NCI-H1092 (cell line): ENCODE measurements at regions not wholly inside any gene's neighbourhood (a gene's known extent, or its start where the extent isn't known, plus 50 kb on each side); places are given as distances from the start of the nearest gene placed in this dataset.

Experiments used
- DNase-seq: peaks from one replicate; lab custom pipeline; 2025; lab: John Stamatoyannopoulos, UW

DNA sequence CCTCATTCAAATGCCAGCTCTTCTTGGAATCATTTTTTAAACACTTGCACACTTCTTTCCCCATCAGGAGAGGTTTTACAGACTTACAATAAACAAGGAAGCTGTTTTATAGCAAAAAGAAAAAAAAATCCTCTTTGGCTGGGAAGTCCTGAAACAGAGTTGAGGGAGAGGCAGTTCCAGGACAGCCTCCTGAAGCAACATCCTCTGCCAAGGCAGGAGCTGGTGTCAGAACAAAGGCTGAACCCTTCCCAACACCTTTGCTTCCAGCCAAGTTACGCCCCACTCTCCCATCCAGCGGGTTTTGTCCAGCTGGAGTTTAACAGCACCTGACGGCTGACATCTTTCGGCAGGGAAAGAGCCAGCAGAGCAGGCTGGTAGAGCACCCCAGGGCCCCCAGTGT, 287.8 kb downstream of the RRAGC start:
- no peak for DNase-seq

DNA sequence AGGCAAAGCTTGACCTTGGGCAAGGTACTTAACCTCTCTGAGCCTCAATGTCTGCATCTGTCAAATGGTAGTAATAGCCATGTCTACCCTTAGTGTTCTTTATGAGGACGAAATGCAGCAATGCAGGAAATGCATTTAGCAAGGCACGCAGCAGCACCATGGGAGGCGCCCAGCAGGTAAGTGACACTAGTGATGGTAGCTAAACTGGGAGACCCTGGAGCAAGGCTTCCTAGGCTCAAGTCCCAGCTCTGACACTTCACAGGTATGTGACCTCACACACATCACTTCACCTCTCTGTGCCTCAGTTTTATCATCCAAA, 289.0 kb downstream of the RRAGC start:
- DNase-seq, result no peak

DNA sequence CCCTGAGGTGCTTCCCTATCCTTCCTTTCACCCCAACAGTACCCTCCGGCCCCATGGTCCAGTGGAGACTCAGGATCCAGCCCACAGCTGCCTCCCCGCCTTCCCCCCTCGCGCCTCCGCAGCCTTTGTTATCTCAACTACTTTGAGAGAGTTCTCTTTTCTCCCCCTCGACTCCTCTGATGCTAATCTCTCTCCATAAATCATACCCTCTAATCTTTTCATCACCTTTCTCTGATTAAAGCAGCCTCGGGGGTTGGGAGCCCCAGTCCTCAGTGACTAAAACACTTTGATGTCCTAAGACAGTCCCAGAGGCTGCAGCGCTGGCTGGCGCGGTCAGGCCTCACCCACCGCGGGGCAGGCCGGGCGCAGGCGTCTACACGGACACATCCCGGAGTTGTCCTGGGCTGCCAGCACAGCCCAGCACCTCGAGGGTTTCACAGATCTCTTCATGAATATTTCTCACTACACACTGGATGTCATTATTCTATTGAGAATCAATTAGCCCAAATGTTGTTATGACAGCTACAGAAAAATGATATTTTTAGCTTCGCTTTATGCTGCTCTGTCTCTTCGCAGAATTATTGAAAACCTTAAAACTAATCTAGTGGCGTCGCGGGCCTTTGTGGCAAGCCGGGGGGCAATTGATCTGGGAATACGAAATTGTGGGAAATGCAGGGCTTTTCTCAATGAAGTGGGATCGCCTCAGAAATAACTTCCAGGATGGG, 289.5 kb downstream of the RRAGC start:
- no peak for DNase-seq

DNA sequence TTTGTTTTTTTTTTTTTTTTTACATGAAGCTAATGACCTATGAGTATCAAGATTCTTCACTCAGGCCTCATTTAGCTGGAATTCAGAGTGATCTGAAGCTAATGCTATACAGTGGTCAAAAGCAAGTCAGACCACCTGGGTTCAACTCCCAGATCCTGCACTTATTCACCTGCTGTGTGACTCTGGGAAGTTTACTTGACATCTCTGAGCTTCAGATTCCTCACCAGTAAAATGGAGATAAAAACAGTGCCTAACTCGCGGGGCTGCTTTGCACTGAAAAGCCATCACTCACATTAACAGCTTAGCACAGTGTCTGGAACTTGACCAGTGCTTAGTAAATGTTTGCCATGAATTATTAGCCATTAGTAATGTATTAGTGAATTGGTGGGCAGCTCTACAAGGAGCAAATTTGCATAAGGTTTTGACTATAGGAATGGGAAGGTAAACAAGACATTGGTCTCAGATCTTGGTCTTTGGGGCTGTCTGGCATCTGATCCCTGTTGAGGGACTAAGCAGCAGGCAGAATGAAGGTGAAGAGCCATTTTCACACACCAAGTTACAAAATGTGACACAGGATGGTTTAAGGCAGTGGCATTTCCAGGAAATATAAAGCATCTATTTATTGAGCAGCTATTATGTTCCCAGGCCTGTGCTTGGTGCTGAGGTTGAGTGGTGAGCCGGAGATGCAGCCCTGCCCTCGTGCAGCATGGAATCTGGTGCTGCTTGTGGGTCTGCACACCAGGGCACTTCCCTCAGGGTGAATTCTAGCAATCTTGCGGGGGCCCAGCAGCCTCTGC, 291.3 kb downstream of the RRAGC start:
- DNase-seq, result no peak

DNA sequence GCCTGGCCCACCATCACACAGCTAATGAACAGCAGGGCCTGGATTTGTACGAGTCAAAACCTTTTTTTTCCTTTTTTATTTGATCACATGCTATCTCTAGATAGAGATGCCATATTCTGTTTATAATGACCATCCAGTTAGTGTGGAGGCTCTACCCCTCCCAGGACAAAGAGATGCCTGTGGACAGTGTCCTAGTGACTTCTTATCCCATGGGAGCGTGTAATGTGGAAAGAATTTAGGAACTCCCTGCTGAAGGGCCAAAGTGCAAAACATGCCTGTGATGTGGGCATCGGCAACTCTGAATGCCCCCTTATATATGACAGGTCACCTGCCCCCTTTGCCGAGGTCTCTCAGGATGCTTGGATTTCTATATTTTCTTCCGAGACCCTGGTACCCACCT, 292.2 kb downstream of the RRAGC start:
- DNase-seq, result no peak

DNA sequence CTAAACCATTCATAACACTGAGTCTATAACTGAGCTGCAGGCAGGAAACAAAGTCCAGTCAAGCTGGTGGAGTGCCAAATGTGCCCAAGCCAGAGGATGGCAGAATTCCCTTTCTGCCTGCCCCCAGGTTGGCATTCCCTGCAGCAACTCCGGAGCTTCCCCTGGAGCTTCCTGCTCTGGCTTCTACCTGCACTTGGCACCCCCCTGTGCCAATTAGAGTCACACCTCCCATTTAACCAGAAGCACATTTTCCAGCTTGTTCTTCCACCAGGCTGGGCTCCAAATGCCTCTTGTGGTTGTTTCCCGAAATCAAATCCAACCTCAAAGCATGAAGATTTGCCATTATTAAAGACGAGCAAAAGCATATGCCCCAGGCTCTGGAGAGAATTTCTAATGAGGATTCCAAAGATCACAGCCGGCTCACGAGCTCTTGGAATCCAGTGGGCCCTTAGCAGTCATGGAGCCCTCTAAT, 294.5 kb downstream of the RRAGC start:
- DNase-seq, result no peak

DNA sequence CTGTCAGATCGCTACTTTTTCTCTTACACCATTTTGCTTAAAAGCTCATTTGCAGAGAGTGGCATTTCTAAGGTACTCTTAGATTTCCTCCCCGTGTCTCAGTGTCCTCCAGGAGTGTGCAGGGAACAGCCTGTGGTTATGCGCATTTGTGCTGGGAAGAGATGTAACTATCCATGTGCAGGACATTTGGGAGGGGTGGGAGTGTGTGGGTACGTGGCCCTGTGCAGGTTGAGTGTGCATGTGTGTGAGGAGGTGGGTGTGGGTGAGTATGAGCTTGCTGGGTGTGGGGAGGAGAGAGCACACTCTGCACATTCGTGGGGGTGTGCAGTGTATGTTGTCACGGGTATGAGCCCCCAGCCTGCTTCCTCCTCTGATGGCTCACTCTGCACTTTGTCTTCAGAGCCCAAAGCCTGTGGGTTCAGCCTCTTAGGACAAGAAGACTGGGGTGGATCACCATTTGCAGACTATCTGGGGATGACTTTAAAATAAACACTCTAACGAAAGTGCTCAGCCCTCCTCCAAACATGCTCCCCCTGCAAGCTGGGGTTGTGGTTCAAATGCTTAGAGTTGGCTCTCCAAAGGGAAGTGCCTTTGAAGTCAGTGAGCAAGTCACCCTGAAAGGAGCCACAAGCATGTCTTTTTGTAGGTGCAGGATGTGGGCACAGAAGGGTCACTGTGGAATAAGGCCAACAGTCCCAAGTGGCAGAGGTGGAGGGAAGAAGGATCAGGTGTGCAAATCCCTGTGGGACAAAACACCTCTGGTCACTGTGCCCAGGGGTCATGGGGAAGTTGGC, 295.4 kb downstream of the RRAGC start:
- DNase-seq, result no peak

DNA sequence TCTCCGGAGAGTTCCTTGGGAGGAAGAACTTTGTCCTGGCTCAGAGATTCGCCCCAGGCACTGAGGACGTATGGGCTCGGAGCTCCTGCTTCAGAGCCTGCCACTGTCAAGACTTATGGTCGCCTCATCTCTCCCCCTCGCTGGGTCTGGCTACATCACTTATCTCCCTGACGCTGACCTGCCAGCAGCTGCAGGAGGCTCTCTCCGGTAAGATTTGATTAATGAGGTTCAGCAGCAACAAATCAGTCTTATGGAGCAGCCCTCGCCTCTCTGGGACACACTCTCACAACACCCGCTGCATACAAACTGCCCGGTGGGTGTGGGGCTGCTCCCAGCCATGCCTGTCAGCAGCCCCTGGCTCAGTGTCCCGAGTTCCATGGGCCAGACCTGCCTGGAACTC, 297.8 kb downstream of the RRAGC start:
- DNase-seq, result no peak

DNA sequence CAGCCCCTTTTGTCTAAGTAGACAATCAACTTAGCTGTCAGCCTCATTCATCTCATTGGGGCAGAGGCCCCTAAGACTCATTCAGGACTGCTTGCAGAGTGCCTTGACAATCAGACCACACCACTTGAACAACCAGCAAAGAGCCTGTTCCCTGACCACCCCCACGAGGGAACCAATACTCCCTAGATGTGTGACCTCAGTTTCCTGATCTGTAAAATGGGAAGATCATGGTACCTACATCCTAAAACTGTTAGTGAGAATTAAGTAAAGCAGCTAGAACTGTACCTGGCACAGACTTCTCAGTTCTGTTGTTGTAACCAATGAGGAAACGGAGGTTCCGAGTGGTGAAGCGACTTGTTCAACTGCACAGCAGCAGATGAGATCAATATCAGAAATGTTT, 298.5 kb downstream of the RRAGC start:
- DNase-seq, result no peak

DNA sequence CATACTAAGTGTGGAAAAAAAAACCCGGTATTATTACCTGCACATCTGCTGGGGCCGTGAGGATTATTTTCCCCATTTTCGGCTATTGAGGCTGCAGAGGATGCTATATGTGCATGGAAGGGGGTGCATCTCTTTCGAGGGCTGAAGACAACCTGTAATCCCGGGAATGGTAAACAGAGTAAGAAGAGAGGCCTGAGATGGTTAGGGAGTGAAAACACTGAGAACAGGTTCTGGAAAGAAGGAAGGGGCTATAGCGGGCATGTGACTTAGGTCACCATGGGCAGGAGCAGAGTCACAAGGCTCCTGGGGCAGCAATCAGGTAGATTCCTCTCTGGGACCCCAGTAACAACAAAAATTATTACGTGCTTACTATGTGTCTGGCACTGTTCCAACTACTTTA, 299.1 kb downstream of the RRAGC start:
- no peak for DNase-seq

DNA sequence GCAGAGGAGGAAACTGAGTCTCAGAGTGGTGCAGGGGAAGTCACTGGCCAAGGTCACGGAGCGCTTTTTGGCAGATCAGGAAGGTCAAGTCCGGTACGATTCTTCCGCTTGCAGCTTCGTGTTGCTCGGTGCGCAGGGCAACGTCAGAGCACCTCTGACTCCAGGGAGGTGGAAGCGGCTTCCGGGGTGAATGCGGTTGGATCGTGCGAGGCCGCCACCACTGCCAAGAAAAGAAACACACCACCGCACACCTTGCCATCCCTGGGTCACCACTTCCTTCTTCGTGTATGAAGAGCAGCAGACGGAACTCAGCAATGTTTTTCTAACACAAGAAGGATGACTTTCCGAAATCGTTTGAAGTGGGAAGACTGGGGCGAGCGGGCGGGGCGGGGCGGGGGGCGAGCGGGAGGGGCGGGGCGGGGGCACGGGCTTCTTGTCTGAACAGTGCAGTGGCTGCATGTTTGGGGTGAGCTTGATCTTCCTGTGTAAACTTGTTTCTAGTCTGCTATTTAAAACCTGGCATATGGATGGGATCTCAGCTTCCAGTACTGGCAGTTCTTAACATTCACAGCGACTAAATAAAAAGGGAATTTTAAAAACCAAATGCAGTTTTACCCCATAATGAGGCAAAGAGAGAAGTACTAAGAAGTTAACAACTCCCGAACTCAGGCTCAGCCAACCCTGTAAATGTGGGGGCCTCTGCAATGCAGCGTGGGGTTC, 300.0 kb downstream of the RRAGC start:
- DNase-seq, result no peak

DNA sequence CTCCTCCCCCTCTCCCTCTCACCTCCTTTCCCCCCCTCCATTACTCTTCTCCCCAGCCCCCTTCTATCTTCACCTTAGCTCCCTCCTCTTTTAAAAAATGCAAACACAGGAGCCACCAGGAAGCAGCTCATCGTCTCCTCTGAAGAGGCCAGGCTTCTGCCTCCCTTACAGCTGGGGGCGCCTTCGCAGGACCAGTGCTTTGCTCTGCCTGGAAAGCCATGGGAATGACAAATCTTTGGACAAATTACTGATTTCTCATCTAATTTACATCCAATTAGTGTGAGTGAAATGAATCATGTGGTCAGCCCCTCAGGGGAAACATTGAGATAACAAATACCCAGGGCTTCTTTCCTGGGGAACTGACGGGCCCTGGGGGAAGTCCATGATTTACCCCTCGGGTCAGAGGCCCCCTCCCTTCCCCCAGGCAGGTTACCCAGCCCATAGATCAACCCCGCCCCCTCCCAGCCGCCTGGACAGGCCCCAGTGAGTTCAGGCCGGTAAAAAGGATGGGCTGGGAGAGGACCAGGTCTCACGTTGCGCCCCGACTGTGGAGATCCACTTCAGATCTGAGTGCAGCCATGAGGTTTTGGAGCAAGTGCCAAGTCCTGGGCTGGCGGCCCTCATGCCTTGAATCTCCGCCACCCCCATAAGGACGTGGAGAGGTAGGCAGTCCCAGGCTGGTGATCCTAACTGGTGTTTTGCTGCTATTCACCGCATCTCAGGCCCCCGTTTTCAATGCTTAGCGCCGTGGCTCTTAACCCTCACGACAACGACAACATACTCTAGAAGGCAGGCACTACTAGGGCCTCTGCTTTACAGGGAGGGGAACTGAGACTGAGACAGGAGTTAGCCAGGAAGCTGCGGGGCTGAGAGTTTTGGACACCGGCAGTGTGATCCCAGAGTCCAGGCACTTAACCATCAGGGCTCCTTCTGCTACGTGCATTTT, 300.8 kb downstream of the RRAGC start:
- DNase-seq, result no peak

DNA sequence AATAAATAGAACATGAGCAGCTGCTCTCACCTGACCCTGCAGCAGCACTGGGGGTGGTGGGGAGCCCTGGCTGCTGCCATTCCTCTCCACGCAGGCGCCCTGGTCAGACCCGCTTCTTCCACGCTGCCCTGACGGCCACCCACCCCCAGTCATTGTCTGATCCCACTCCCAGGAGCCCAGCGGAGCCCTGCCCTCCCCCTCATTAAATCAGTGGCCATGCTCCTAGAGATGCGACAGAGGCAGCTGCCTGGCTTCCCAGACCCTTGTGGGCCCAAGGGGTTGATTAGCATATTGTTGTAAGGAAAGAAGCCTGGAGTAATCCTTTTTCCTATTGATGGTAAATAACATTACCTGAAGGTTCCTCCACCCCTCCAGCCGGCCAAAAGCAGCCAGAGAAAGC, 301.5 kb downstream of the RRAGC start:
- DNase-seq, result no peak

DNA sequence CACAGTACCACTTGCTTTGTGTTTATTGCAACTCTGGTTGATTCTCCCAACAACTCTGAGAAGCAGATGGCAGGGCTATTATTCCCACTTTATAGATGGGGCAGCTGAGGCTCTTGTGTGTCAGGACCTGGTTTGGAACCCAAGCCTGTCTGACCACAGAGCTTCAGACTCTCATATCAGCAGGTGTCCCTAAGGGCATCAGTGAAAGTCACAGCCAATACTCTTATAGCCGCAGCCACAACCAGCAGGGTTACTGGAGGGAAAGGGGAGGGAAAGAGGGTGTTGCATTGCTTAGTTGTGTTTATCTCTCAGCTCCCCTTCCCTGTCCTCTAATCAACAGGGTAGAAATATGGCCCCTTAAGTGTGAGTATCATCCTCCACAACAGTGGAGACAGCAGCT, 304.0 kb downstream of the RRAGC start:
- DNase-seq, result no peak

DNA sequence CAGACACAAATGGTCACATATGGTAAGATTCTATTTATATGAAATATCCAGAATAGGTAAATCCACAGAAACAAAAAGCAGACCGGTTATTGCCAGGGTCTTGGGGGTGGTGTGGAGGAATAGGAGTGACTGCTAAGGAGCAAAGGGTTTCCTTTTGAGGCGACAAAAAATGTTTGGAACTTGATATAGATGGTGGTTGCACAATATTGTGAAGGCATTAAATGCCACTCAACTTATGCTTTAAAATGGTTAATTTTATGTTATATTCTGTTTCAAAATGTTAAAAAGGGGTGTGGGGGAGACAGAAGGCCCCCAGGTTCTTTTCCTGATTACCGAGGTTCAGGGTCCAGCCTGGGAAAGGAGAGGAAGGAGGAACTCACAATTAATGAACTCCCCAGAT, 304.4 kb downstream of the RRAGC start:
- no peak for DNase-seq

DNA sequence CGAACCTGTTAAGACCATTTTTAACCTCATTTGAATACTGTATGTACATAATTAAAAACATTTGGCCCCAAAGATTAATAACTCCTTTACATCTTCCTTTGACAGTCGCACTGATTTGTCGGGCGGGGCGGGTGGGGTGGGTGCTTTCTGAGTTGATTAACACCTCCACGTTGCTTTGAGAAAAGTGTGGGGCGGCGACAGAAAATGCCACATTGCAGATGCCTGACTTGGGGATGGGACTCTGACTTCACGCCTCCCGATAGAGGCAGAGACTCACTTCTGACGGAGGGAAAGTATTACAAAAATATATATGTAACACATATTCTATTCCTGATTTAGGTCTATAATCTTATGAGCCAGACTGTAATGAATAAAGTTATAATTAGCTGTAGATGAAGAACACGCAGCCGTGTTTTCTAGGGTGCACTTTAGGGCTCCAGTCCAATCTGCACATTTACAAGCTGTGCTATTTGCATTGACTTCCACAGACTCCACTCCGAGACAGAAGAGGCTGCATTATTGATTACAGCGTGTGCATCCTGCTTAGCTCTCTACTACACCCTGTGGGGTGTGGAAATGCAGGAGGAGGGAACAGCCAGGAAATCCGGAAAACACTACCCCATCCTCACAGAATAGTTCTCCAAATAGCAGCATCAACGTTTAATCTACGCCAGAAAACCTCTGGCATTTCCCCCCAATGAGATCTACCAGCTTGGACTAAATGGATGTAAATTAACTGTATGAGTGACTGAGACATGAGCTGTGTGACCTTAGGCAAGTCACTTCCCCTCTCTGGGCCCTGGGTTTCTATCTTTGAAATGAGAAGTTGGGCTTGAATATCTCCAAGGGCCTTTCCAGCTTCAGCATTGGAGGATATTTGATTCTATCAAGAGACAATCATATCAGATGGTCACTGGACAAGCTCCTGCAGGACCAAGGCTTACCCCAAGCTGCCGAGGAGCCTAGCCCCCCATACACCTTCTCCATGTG, 308.0 kb downstream of the RRAGC start:
- DNase-seq, result no peak

DNA sequence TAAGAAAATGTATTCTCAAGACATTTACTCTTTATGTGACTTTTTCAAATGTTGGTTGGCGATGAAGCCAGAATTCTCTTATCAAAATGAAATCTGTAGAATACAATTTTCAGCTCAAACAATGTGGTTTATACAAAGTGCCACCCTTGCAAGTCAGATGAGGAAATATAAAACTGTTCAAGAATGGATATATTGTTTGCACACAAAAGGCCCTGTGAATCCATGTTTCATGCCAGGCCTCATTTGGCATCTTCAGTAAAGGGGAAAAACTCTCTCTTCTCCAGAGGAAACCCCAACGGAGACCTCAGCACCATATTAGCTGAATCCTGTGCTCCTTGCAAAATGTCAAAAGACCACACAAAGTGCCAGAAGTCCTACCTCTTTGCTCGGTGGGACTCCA, 310.4 kb downstream of the RRAGC start:
- no peak for DNase-seq

DNA sequence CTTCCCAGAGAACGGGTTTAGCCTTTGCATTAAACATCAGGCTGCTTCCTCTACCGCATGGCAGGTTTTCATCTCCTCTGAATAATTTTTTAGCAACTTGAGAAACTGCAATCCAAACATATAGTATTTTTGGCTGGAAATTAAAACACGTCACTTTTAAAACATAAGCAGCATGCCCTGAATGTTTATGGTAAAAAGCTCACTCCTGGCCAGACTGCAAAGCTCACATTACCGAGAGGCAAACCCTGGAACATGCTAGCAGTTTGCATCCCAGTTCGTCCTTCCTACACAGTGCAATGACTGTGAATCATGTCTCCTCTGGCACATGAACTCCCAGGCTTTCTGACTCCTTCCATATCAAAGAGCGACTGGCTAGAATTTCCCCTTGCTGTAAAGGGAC, 312.3 kb downstream of the RRAGC start:
- DNase-seq, result no peak

DNA sequence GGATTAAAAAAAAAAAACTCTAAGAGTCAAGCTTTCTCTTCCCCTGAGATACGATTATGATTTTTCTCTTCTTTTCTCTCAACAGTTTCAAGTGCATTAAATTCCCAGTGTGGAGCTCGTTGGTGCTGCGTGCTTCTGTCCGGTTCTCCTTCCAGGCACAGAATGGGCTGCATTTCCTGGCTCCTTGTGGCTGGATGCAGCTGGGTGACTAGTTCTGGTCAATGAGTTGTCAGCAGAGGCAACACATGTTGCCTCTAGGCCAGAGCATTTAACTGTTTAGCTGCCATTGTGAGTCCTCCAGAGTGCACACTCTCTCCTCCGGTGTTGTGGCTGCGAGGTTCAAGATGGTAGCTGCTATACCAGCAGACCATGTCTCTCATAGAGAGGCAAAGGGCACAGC, 312.9 kb downstream of the RRAGC start:
- DNase-seq, result no peak

DNA sequence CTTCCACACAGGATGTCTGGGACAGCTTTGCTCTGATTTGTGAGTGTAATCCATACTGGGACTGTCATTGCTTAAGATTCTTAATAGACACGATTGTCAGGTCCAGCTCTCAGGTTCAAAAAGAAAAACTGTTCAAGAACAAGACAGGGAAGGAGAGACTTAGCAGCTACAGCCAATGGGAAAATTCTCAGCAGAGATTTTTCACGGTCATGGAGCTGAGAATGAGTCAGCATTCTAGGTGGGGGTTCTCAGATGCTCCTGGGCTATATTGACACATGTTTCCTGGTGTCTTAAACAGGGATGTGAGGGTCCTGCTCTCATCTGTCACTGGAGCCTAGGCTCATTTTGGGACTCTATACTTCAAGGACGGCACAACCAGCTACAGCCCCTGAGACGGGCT, 318.3 kb downstream of the RRAGC start:
- no peak for DNase-seq
